ENCODE measurements at regions not wholly inside any gene's neighbourhood (a gene's known extent, or its start where the extent isn't known, plus 50 kb on each side); places are given as distances from the start of the nearest gene placed in this dataset.

GRCh38 chr12:58570411-58570810, 349.9 kb downstream of the LRIG3 start:
- TF ChIP-seq CTCF (conservative IDR thresholded peaks at IDR 0.05), result no peak
- no peak for TF ChIP-seq ZFX (IDR thresholded peaks at IDR 0.05)

All from C4-2B (cell line).